Tibial nerve (tissue), 4 donors: ENCODE measurements at regions not wholly inside any gene's neighbourhood (a gene's known extent, or its start where the extent isn't known, plus 50 kb on each side); places are given as distances from the start of the nearest gene placed in this dataset.

Experiments
- DNase-seq, 2 donors: peaks; one replicate each; pipeline ENCODE4 v3.0.0-alpha.2; 2019; ENCODE audit warnings: low spot score in 2 of 2
- H3K27ac ChIP-seq, 4 donors: fragments of 200-600 bp; sonication (generic) in 3 of 4; one replicate each; pipeline ENCODE4 v1.5.1; 2017 to 2019; ENCODE audit warnings: mild to moderate bottlenecking in 1 of 4
- H3K27me3 ChIP-seq, 2 donors: fragments of 200-600 bp; sonication (generic) in 1 of 2; one replicate each; pipeline versions ENCODE4 v1.5.1 to v1.6.0; 2017 to 2019
- H3K36me3 ChIP-seq, 3 donors: fragments of 200-600 bp; sonication (generic); one replicate each; pipeline ENCODE4 v1.5.1; 2018 to 2019
- H3K4me1 ChIP-seq, 4 donors: fragments of 200-600 bp; sonication (generic) in 3 of 4; one replicate each; pipeline ENCODE4 v1.5.1; 2017 to 2019
- H3K4me3 ChIP-seq, 4 donors: fragments of 200-600 bp; sonication (generic) in 3 of 4; one replicate each; pipeline ENCODE4 v1.5.1; 2017 to 2019; ENCODE audit warnings: mild to moderate bottlenecking in 1 of 4, moderate library complexity in 1 of 4
- H3K9me3 ChIP-seq, 4 donors: fragments of 200-600 bp; sonication (generic) in 3 of 4; one replicate each; pipeline ENCODE4 v1.5.1; 2017 to 2019
- EP300 ChIP-seq, 2 donors: sonication (generic); formaldehyde crosslinking; IDR thresholded peaks; one replicate each; pipeline ENCODE4 v1.6.1; 2017; ENCODE audit warnings: antibody characterized with exemption in 2 of 2, mild to moderate bottlenecking in 1 of 2
- POLR2A ChIP-seq, 2 donors: fragments of 450-650 bp; IDR thresholded peaks; one replicate each; pipeline ENCODE4 v1.6.1; 2017; ENCODE audit warnings: antibody characterized with exemption in 2 of 2, mild to moderate bottlenecking in 2 of 2, moderate library complexity in 2 of 2
- WGBS, 2 donors: methylation state at CpG; one replicate each; pipeline ENCODE4 v1.1.5; 2018; 5-methylcytosine and 5-hydroxymethylcytosine counted together
- TF ChIP-seq, protein P1 (sequence below), 5 experiments: fragments of 200-600 bp in 3 of 5; fragments of 450-650 bp in 2 of 5; sonication (generic) in 3 of 5; IDR thresholded peaks; one replicate each; pipeline ENCODE4 v1.5.1; 2016 to 2019; ENCODE audit warnings: antibody characterized with exemption in 5 of 5, mild to moderate bottlenecking in 3 of 5, moderate library complexity in 2 of 5

DNA sequence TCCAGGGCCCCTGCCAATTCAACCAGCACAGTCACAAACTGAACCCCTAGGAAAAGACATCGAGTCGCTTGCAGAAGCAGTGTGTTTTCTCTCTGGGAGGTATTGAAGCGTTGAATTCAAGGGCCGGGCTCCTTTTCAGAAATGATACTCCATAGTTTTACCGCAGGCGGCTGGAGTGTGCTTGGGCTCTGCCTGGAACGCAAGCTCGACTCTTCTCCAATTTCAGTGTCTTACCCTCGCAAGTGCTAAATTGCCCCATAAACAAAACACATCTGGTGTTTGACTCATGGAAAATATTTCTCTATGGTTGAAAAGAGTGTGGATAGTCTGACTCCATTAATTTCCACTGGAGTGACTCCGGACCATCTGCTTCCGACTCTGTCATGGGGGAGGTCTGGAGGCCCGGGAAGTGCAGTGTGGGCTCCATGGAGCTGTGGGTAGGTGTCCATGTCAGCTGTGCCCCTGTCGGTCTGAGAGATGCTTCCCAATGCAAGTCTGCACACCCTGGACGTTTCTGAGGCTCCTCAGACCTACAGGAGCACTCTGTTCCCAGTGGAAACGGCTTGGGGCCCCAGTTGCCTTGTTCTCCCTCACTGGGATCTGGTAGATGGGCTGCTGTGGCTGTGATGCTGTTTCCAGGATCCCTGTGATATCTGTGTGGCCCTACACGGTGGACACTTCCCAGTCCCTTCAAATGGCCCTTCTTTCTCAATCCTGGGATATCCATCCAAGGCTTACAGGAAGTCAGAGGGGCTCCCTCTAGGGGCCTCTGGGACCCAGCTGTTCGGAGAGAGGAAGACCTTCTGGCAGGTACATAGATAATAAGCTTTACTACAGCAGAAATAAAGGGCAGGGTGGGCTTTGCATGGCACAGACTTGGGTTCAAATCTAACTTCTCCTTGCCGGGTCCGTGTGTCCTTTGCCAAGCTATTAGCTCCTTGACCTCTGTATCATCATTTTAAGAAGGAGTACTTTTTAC lies 119.8 kb upstream of the CDH13 start:
- Histone ChIP-seq H3K9me3 (peaks cover 0 to 16% (median 0%) of the 10 kb centered on the region in 4 donors), H3K27ac (no peak overlapping the region), H3K36me3 (no peaks in the 10 kb centered on the region), H3K4me3 (no peak overlapping the region), H3K27me3 (no peaks in the 10 kb centered on the region), H3K4me1 (no peaks in the 10 kb centered on the region)
- DNase-seq: no peak
- 68 to 72% methylated on average over 19 of the region's 19 CpGs for WGBS, 2 donors
- TF ChIP-seq EP300 (IDR thresholded peaks at IDR 0.05) (no peak), POLR2A (IDR thresholded peaks at IDR 0.05) (no peak)
- TF ChIP-seq, protein P1, sequence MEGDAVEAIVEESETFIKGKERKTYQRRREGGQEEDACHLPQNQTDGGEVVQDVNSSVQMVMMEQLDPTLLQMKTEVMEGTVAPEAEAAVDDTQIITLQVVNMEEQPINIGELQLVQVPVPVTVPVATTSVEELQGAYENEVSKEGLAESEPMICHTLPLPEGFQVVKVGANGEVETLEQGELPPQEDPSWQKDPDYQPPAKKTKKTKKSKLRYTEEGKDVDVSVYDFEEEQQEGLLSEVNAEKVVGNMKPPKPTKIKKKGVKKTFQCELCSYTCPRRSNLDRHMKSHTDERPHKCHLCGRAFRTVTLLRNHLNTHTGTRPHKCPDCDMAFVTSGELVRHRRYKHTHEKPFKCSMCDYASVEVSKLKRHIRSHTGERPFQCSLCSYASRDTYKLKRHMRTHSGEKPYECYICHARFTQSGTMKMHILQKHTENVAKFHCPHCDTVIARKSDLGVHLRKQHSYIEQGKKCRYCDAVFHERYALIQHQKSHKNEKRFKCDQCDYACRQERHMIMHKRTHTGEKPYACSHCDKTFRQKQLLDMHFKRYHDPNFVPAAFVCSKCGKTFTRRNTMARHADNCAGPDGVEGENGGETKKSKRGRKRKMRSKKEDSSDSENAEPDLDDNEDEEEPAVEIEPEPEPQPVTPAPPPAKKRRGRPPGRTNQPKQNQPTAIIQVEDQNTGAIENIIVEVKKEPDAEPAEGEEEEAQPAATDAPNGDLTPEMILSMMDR (IDR thresholded peaks at IDR 0.05): no peak

DNA sequence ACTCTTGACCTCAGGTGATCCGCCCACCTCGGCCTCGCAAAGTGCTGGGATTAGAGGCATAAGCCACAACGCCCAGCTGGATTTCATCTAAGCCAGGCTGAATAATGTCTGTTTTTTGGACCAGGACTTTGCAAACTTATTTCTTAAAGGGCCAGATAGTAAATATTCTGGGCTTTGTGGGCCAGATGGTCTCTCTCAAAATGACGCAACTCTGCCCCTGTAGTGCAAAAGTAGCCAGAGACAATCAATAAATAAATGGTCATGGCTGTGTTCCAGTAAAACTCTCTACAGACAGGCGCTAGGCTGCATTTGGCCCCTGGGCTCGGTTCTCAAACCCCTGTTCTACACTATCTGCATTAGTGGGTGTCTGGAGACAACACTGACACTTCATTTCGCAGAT lies 121.9 kb upstream of the CDH13 start:
- TF ChIP-seq EP300 (IDR thresholded peaks at IDR 0.05) (no peak), POLR2A (IDR thresholded peaks at IDR 0.05) (no peak)
- TF ChIP-seq, protein P1 (IDR thresholded peaks at IDR 0.05): no peak

DNA sequence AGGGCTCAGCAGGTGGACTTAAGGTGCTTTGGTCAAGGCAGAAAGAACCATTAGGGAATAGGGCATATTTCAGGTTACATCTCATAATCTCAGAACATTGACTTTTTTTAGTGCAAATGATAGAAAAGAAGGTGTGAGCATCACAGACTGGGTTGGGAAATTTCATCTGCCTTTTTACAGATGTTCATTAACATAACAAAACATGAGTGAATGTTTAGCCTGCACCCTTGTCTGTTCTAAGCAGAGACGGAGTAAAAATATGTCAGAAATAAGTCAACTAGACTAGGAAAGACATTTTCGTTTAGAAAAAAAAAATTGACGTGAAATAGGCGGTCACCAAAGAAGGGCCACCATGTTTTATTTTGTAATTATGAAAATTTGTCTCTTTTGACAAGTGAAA lies 127.5 kb upstream of the CDH13 start:
- no peak overlapping the region for H3K4me3 ChIP-seq
- no peaks in the 10 kb centered on the region for H3K4me1 ChIP-seq
- no peak for DNase-seq
- H3K9me3 ChIP-seq: no peaks in the 10 kb centered on the region
- TF ChIP-seq, protein P1 (IDR thresholded peaks at IDR 0.05): no peak
- no peak for TF ChIP-seq POLR2A (IDR thresholded peaks at IDR 0.05)
- H3K27me3 ChIP-seq: no peaks in the 10 kb centered on the region
- 81 to 84% methylated on average over 4 of the region's 4 CpGs for WGBS, 2 donors
- H3K27ac ChIP-seq: no peak overlapping the region
- no peaks in the 10 kb centered on the region for H3K36me3 ChIP-seq

More for the DNA sequence above, 121.9 kb upstream of the CDH13 start:
- Histone ChIP-seq H3K4me3 (no peak overlapping the region), H3K36me3 (no peaks in the 10 kb centered on the region), H3K27me3 (no peaks in the 10 kb centered on the region), H3K9me3 (peaks cover 0 to 16% (median 0%) of the 10 kb centered on the region in 4 donors), H3K27ac (no peak overlapping the region), H3K4me1 (no peaks in the 10 kb centered on the region)
- no peak for DNase-seq
- 59 to 66% methylated on average over 8 of the region's 8 CpGs for WGBS, 2 donors

DNA sequence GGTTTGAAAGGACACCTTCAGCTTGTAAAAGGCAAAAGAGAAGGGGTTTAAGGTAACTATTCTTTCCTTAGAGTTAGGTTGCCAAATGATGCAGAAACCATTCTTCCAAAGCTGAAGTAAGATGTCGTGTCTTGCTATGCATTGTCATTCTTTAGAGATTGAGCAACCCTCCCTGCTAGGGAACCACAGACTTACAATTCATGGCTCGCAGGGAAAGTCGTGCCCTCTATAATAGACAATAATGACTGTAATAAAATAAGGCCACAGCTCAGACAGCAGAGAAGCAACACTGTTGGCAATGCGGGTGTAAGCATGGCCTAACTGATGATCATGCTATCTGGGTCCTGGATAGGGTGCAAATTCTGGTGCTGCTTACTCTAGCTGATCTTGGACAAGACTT lies 129.6 kb upstream of the CDH13 start:
- Histone ChIP-seq H3K4me3 (no peak overlapping the region), H3K9me3 (no peaks in the 10 kb centered on the region), H3K27me3 (no peaks in the 10 kb centered on the region), H3K36me3 (no peaks in the 10 kb centered on the region), H3K27ac (no peak overlapping the region), H3K4me1 (no peaks in the 10 kb centered on the region)
- DNase-seq: no peak
- TF ChIP-seq, protein P1 (IDR thresholded peaks at IDR 0.05): no peak
- TF ChIP-seq POLR2A (IDR thresholded peaks at IDR 0.05) (no peak), EP300 (IDR thresholded peaks at IDR 0.05) (no peak)
- 50 to 54% methylated on average over 4 of the region's 4 CpGs for WGBS, 2 donors

DNA sequence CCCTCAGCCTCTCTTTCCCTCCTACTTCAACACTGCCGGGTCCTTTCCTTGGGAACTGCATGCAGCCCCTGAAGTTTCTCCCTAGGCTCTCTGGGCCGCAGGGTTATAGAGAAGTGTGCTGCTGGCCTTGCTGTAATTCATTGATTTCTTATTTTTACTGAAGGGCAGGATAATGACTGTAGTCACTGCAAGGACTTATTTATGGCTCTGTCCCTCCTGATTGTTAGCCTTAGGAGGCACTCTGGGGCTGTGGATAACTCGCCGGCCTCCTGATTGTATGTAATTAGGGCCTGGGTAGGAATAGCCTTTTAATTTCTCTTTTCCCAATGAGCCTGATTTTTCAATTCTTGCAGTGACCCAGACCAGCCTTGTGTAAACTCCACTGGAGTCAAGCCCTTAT lies 138.3 kb upstream of the CDH13 start:
- H3K4me1 ChIP-seq: no peaks in the 10 kb centered on the region
- H3K4me3 ChIP-seq: no peak overlapping the region
- TF ChIP-seq EP300 (IDR thresholded peaks at IDR 0.05): no peak
- TF ChIP-seq, protein P1 (IDR thresholded peaks at IDR 0.05): no peak
- TF ChIP-seq POLR2A (IDR thresholded peaks at IDR 0.05): no peak
- H3K9me3 ChIP-seq: no peaks in the 10 kb centered on the region
- no peaks in the 10 kb centered on the region for H3K36me3 ChIP-seq
- DNase-seq: no peak
- no peak overlapping the region for H3K27ac ChIP-seq
- H3K27me3 ChIP-seq: no peaks in the 10 kb centered on the region
- 42 to 46% methylated on average over 4 of the region's 4 CpGs for WGBS, 2 donors
